Activated T-cell treated with anti-CD3 and anti-CD28 coated beads, Interleukin-2, amount 50 U/mL, for 72 hours (primary cell): ENCODE measurements at regions not wholly inside any gene's neighbourhood (a gene's known extent, or its start where the extent isn't known, plus 50 kb on each side); places are given as distances from the start of the nearest gene placed in this dataset.
"Not testable (repeated sequence)": the region's sequence is repeated elsewhere in the genome, so short reads cannot be mapped to it uniquely, and the experiment has no call there.

Experiments
- ATAC-seq, 2 donors: fragments of 150-1000 bp; cut with Tn5 transposase; replicated peaks in 1 of 2; 2 replicates each; pipeline ENCODE4 v1.10.0; 2021; ENCODE audit warnings: moderate library complexity in 2 of 2, mild to moderate bottlenecking in 1 of 2
- DNase-seq, 2 donors: peaks; one replicate each; pipeline ENCODE4 v3.0.0; 2021 to 2022; ENCODE audit warnings: mixed read lengths in 1 of 2
- H3K27ac Mint-ChIP-seq: one replicate; pipeline ENCODE4 v1.8.0; 2022; ENCODE audit warnings: mild to moderate bottlenecking, moderate library complexity, mixed read lengths
- H3K27me3 Mint-ChIP-seq: one replicate; pipeline ENCODE4 v1.8.0; 2022; ENCODE audit warnings: low read depth, mixed read lengths
- H3K36me3 Mint-ChIP-seq, 2 donors: one replicate each; pipeline ENCODE4 v1.8.0; 2022; ENCODE audit warnings: mixed read lengths in 2 of 2, mild to moderate bottlenecking in 1 of 2; ENCODE audit not compliant: insufficient read depth in 2 of 2
- H3K4me1 Mint-ChIP-seq: one replicate; pipeline ENCODE4 v1.8.0; 2022; ENCODE audit warnings: low read depth, mixed read lengths
- H3K4me3 Mint-ChIP-seq, 2 donors: one replicate each; pipeline ENCODE4 v1.8.0; 2022; ENCODE audit warnings: mild to moderate bottlenecking in 2 of 2, mixed read lengths in 2 of 2, moderate library complexity in 2 of 2
- H3K9me3 Mint-ChIP-seq, 2 donors: one replicate each; pipeline ENCODE4 v1.8.0; 2022; ENCODE audit warnings: mixed read lengths in 2 of 2

GRCh38 chr2:90231199-90231598, 1539.7 kb downstream of the RPIA start:
- H3K4me3 Mint-ChIP-seq, H3K9me3 Mint-ChIP-seq: not testable (repeated sequence)
- peak in 1 of 2 donors; percentile 73 for ATAC-seq

GRCh38 chr2:90235452-90235851, 1544.0 kb downstream of the RPIA start:
- not testable (repeated sequence) for H3K4me3 Mint-ChIP-seq, H3K4me1 Mint-ChIP-seq, ATAC-seq, H3K27me3 Mint-ChIP-seq, H3K36me3 Mint-ChIP-seq, DNase-seq, H3K27ac Mint-ChIP-seq, H3K9me3 Mint-ChIP-seq

More at GRCh38 chr2:90231199-90231598, 1539.7 kb downstream of the RPIA start:
- DNase-seq, H3K27me3 Mint-ChIP-seq, H3K27ac Mint-ChIP-seq, H3K36me3 Mint-ChIP-seq, H3K4me1 Mint-ChIP-seq: not testable (repeated sequence)

GRCh38 chr2:90237923-90238361, 1546.5 kb downstream of the RPIA start:
- H3K27ac Mint-ChIP-seq, H3K4me3 Mint-ChIP-seq, H3K36me3 Mint-ChIP-seq, ATAC-seq, H3K9me3 Mint-ChIP-seq, H3K4me1 Mint-ChIP-seq, H3K27me3 Mint-ChIP-seq: not testable (repeated sequence)
- DNase-seq = peak in 1 of 2 donors; percentile 7

- not testable (repeated sequence) for H3K4me1 Mint-ChIP-seq, DNase-seq, H3K4me3 Mint-ChIP-seq, H3K27ac Mint-ChIP-seq, ATAC-seq, H3K27me3 Mint-ChIP-seq, H3K36me3 Mint-ChIP-seq, H3K9me3 Mint-ChIP-seq
Measured at GRCh38 chr2:90238505-90239230, 1547.2 kb downstream of the RPIA start.

GRCh38 chr2:90239769-90240168, 1548.3 kb downstream of the RPIA start:
- not testable (repeated sequence) for H3K36me3 Mint-ChIP-seq, H3K4me3 Mint-ChIP-seq, H3K27me3 Mint-ChIP-seq, H3K4me1 Mint-ChIP-seq, H3K27ac Mint-ChIP-seq, DNase-seq, H3K9me3 Mint-ChIP-seq, ATAC-seq

GRCh38 chr2:90244902-90245765, 1553.7 kb downstream of the RPIA start:
- H3K36me3 Mint-ChIP-seq, H3K27me3 Mint-ChIP-seq, H3K4me1 Mint-ChIP-seq, H3K9me3 Mint-ChIP-seq, H3K27ac Mint-ChIP-seq, H3K4me3 Mint-ChIP-seq, DNase-seq, ATAC-seq: not testable (repeated sequence)

GRCh38 chr2:90248400-90248799, 1556.9 kb downstream of the RPIA start:
- H3K27ac Mint-ChIP-seq, ATAC-seq, DNase-seq, H3K4me3 Mint-ChIP-seq, H3K27me3 Mint-ChIP-seq, H3K9me3 Mint-ChIP-seq, H3K4me1 Mint-ChIP-seq, H3K36me3 Mint-ChIP-seq: not testable (repeated sequence)

GRCh38 chr2:90250350-90250749, 1558.9 kb downstream of the RPIA start:
- not testable (repeated sequence) for H3K9me3 Mint-ChIP-seq, ATAC-seq, H3K27ac Mint-ChIP-seq, H3K27me3 Mint-ChIP-seq, H3K4me3 Mint-ChIP-seq, DNase-seq, H3K4me1 Mint-ChIP-seq, H3K36me3 Mint-ChIP-seq

GRCh38 chr2:90251576-90251975, 1560.1 kb downstream of the RPIA start:
- H3K4me1 Mint-ChIP-seq, ATAC-seq, H3K4me3 Mint-ChIP-seq, H3K27me3 Mint-ChIP-seq, H3K36me3 Mint-ChIP-seq, DNase-seq, H3K27ac Mint-ChIP-seq: not testable (repeated sequence)
- H3K9me3 Mint-ChIP-seq = peaks cover 10 to 11% of the 10 kb centered on the region in 2 donors

- ATAC-seq, H3K27ac Mint-ChIP-seq: not testable (repeated sequence)
Measured at GRCh38 chr2:90253306-90253705, 1561.8 kb downstream of the RPIA start.

GRCh38 chr2:90266888-90267287, 1575.4 kb downstream of the RPIA start:
- not testable (repeated sequence) for H3K36me3 Mint-ChIP-seq, H3K4me3 Mint-ChIP-seq, DNase-seq, H3K27me3 Mint-ChIP-seq, H3K27ac Mint-ChIP-seq, ATAC-seq, H3K9me3 Mint-ChIP-seq, H3K4me1 Mint-ChIP-seq

More at GRCh38 chr2:90253306-90253705, 1561.8 kb downstream of the RPIA start:
- not testable (repeated sequence) for H3K4me1 Mint-ChIP-seq, DNase-seq, H3K4me3 Mint-ChIP-seq, H3K27me3 Mint-ChIP-seq
- Mint-ChIP-seq H3K36me3 (peaks cover 9 to 19% of the 10 kb centered on the region in 2 donors), H3K9me3 (peaks cover 21 to 22% of the 10 kb centered on the region in 2 donors)

- H3K27me3 Mint-ChIP-seq, H3K27ac Mint-ChIP-seq, H3K36me3 Mint-ChIP-seq, DNase-seq, H3K4me3 Mint-ChIP-seq, H3K9me3 Mint-ChIP-seq, ATAC-seq, H3K4me1 Mint-ChIP-seq: not testable (repeated sequence)
Measured at GRCh38 chr2:90287751-90288150, 1596.3 kb downstream of the RPIA start.

- not testable (repeated sequence) for H3K9me3 Mint-ChIP-seq, ATAC-seq
Measured at GRCh38 chr2:90288396-90288795, 1596.9 kb downstream of the RPIA start.

More at GRCh38 chr2:90288396-90288795, 1596.9 kb downstream of the RPIA start:
- H3K36me3 Mint-ChIP-seq, H3K27me3 Mint-ChIP-seq, DNase-seq, H3K4me3 Mint-ChIP-seq, H3K4me1 Mint-ChIP-seq, H3K27ac Mint-ChIP-seq: not testable (repeated sequence)
